GM12878 (cell line): ENCODE measurements at regions not wholly inside any gene's neighbourhood (a gene's known extent, or its start where the extent isn't known, plus 50 kb on each side); places are given as distances from the start of the nearest gene placed in this dataset.

ENCODE experiments used
- ATAC-seq: fragments of 200-7000 bp; cut with Tn5 transposase; 3 replicates; pipeline ENCODE4 v1.9.1; 2020; ENCODE audit warnings: mild to moderate bottlenecking, moderate library complexity
- BruUV-seq: library from RNA; stranded (reverse); fragments of 400-500 nt; replicated peaks from 2 replicates; lab custom pipeline; 2021; lab: Mats Ljungman, UMichigan
- CTCF ChIA-PET: fragments of 300-600 bp; sonication (Branson Sonifier 250); formaldehyde crosslinking; extraction: SDS; loops from one replicate; lab custom pipeline; 2021; ENCODE audit warnings: inconsistent platforms; lab: Yijun Ruan, JAX
- POLR2A ChIA-PET: fragments of 350-600 bp; formaldehyde crosslinking; extraction: SDS; loops from one replicate; lab custom pipeline; 2021; ENCODE audit warnings: inconsistent platforms; lab: Charles Lee
- RAD21 ChIA-PET: fragments of 300-600 bp; sonication (Branson Sonifier 250); formaldehyde crosslinking; loops from one replicate; lab custom pipeline; 2023; ENCODE audit warnings: antibody characterized with exemption; ENCODE audit not compliant: unreplicated experiment; lab: Charles Lee
- SMC1A ChIA-PET: fragments of 300-600 bp; sonication (Branson Sonifier 250); formaldehyde crosslinking; loops from one replicate; lab custom pipeline; 2023; ENCODE audit not compliant: unreplicated experiment, uncharacterized antibody; lab: Charles Lee
- DNase-seq: peaks from one replicate; pipeline ENCODE4 v3.0.0-alpha.2; 2011; ENCODE audit warnings: low read depth, low spot score
- FAIRE-seq: peaks from 3 replicates; lab custom pipeline; 2011; peaks lifted over from hg19 to GRCh38; lab: Jason Lieb, UNC
- H2AFZ ChIP-seq: 2 replicates; pipeline ENCODE4 v1.6.0; 2011; ENCODE audit warnings: low read depth, low read length, control low read depth; ENCODE audit not compliant: control insufficient read depth
- H3K27ac ChIP-seq: 2 replicates; pipeline ENCODE4 v1.5.1; 2011; ENCODE audit warnings: control low read depth; ENCODE audit not compliant: control insufficient read depth, insufficient read depth
- H3K27me3 ChIP-seq, 2 experiments: replicated peaks in 1 of 2; 2 replicates each; pipeline versions ENCODE4 v1.6.0 to v1.6.1; 2011; ENCODE audit warnings: low read length in 1 of 2; ENCODE audit not compliant: control insufficient read depth in 2 of 2, insufficient read depth in 2 of 2
- H3K36me3 ChIP-seq, 2 experiments: 2 replicates each; pipeline ENCODE4 v1.5.1; 2011; ENCODE audit warnings: low read length in 1 of 2; ENCODE audit not compliant: control insufficient read depth in 2 of 2, insufficient read depth in 2 of 2
- H3K4me1 ChIP-seq: 2 replicates; pipeline ENCODE4 v1.6.1; 2011; ENCODE audit warnings: mild to moderate bottlenecking, low read length, moderate library complexity, mixed read lengths; ENCODE audit not compliant: control insufficient read depth, insufficient read depth
- H3K4me2 ChIP-seq: 2 replicates; pipeline ENCODE4 v1.6.0; 2011; ENCODE audit warnings: control low read depth; ENCODE audit not compliant: control insufficient read depth, insufficient read depth
- H3K4me3 ChIP-seq: fragments of 200-600 bp; sonication (generic); 2 replicates; pipeline ENCODE4 v1.5.1; 2016
- H3K79me2 ChIP-seq: 2 replicates; pipeline ENCODE4 v1.6.0; 2011; ENCODE audit warnings: low read length; ENCODE audit not compliant: control insufficient read depth, insufficient read depth
- H3K9ac ChIP-seq: 2 replicates; pipeline ENCODE4 v1.8.0; 2011; ENCODE audit warnings: low read length, control low read depth, mixed read lengths; ENCODE audit not compliant: control insufficient read depth, insufficient read depth
- H3K9me3 ChIP-seq: replicated peaks from 3 replicates; pipeline ENCODE4 v1.5.1; 2011; ENCODE audit warnings: mild to moderate bottlenecking, low read length; ENCODE audit not compliant: control insufficient read depth, insufficient read depth
- H4K20me1 ChIP-seq: 2 replicates; pipeline ENCODE4 v1.6.0; 2011; ENCODE audit not compliant: control insufficient read depth, insufficient read depth
- BRCA1 ChIP-seq: IDR thresholded peaks from 2 replicates; pipeline ENCODE4 v1.6.1; 2011; ENCODE audit warnings: low read depth, low read length, improper control_type of control experiment
- CEBPZ ChIP-seq: fragments of 150-350 bp; IDR thresholded peaks from 2 replicates; pipeline ENCODE4 v1.6.1; 2016; ENCODE audit warnings: low read depth, low read length
- CHD4 ChIP-seq: fragments of 200-600 bp; sonication (generic); IDR thresholded peaks from 2 replicates; pipeline ENCODE4 v1.6.1; 2016; ENCODE audit warnings: mild to moderate bottlenecking
- CREB1 ChIP-seq: IDR thresholded peaks from 2 replicates; pipeline ENCODE4 v1.6.1; 2012; ENCODE audit warnings: low read depth, mild to moderate bottlenecking, inconsistent platforms
- EP300 ChIP-seq, 2 experiments: fragments of 150-350 bp in 1 of 2; IDR thresholded peaks; 2 replicates each; pipeline ENCODE4 v1.6.1; 2011 to 2012; ENCODE audit warnings: low read depth in 2 of 2, low read length in 2 of 2, borderline replicate concordance in 1 of 2, improper control_type of control experiment in 1 of 2, inconsistent platforms in 1 of 2; ENCODE audit not compliant: control insufficient read depth in 1 of 2
- EZH2 ChIP-seq: IDR thresholded peaks from 2 replicates; pipeline ENCODE4 v1.6.1; 2012; ENCODE audit warnings: low read depth, mild to moderate bottlenecking, control low read depth, inconsistent platforms, low read length, borderline replicate concordance; ENCODE audit not compliant: control insufficient read depth
- HDAC2 ChIP-seq: fragments of 200-600 bp; sonication (generic); IDR thresholded peaks from 2 replicates; pipeline ENCODE4 v1.6.1; 2017
- KDM1A ChIP-seq: fragments of 200-600 bp; sonication (generic); IDR thresholded peaks from 2 replicates; pipeline ENCODE4 v1.6.1; 2016; ENCODE audit warnings: borderline replicate concordance
- LARP7 ChIP-seq: fragments of 450-650 bp; IDR thresholded peaks from 2 replicates; pipeline ENCODE4 v1.6.1; 2017; ENCODE audit warnings: mild to moderate bottlenecking
- MYB ChIP-seq: fragments of 150-350 bp; IDR thresholded peaks from 2 replicates; pipeline ENCODE4 v1.6.1; 2014; ENCODE audit warnings: mild to moderate bottlenecking, low read depth, low read length, borderline replicate concordance
- RAD51 ChIP-seq: fragments of 450-650 bp; IDR thresholded peaks from 2 replicates; pipeline ENCODE4 v1.6.1; 2016; ENCODE audit warnings: moderate library complexity, mild to moderate bottlenecking, inconsistent platforms
- RB1 ChIP-seq: fragments of 450-650 bp; formaldehyde crosslinking; IDR thresholded peaks from 2 replicates; pipeline ENCODE4 v1.6.1; 2017; ENCODE audit warnings: mild to moderate bottlenecking, borderline replicate concordance
- ZNF622 ChIP-seq: fragments of 450-650 bp; IDR thresholded peaks from 2 replicates; pipeline ENCODE4 v1.6.1; 2017; ENCODE audit warnings: mild to moderate bottlenecking, inconsistent platforms
- WGBS: methylation state at CpG from one replicate; pipeline ENCODE4 v1.1.6; 2016; ENCODE audit warnings: low lambda C conversion rate; ENCODE audit not compliant: insufficient replicate concordance, insufficient coverage; ENCODE audit errors: missing lambda C conversion rate; 5-methylcytosine and 5-hydroxymethylcytosine counted together
- in situ Hi-C: fragments of 300-500 bp; cut with MboI; formaldehyde crosslinking; loops from 9 replicates; pipeline ENCODE4 v1.14.3; 2018; ENCODE audit warnings: mixed read lengths
- intact Hi-C: fragments of 100-400 bp; cut with micrococcal nuclease; formaldehyde crosslinking; loops from one replicate; pipeline ENCODE4 v1.14.2; 2022; ENCODE audit not compliant: unreplicated experiment
- TF ChIP-seq, protein P1 (sequence below): fragments of 450-650 bp; IDR thresholded peaks from 2 replicates; pipeline ENCODE4 v1.6.1; 2017; ENCODE audit warnings: borderline replicate concordance
- TF ChIP-seq, protein P2 (sequence below): IDR thresholded peaks from 2 replicates; pipeline ENCODE4 v1.6.1; 2012; ENCODE audit warnings: low read depth, low read length, improper control_type of control experiment
- TF ChIP-seq, protein P3 (sequence below): fragments of 450-650 bp; IDR thresholded peaks from 2 replicates; pipeline ENCODE4 v1.6.1; 2017; ENCODE audit warnings: mild to moderate bottlenecking, moderate library complexity

- TF ChIP-seq, protein P1, sequence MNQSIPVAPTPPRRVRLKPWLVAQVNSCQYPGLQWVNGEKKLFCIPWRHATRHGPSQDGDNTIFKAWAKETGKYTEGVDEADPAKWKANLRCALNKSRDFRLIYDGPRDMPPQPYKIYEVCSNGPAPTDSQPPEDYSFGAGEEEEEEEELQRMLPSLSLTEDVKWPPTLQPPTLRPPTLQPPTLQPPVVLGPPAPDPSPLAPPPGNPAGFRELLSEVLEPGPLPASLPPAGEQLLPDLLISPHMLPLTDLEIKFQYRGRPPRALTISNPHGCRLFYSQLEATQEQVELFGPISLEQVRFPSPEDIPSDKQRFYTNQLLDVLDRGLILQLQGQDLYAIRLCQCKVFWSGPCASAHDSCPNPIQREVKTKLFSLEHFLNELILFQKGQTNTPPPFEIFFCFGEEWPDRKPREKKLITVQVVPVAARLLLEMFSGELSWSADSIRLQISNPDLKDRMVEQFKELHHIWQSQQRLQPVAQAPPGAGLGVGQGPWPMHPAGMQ, result no peak
- no peak for TF ChIP-seq RB1
- no peak for TF ChIP-seq EP300 (IDR thresholded peaks at IDR 0.05; ENCODE audit: borderline replicate concordance in 1 of 2, control insufficient read depth in 1 of 2, low read depth in 2 of 2, low read length in 2 of 2)
- no peak for TF ChIP-seq RAD51
- TF ChIP-seq EZH2, result no peak
- no peak for TF ChIP-seq KDM1A
- no peak for TF ChIP-seq ZNF622
- TF ChIP-seq CHD4, result no peak
These were observed 901.9 kb upstream of the ZEB2 start (continued) for GRCh38 chr2:145421841-145422240.

DNA sequence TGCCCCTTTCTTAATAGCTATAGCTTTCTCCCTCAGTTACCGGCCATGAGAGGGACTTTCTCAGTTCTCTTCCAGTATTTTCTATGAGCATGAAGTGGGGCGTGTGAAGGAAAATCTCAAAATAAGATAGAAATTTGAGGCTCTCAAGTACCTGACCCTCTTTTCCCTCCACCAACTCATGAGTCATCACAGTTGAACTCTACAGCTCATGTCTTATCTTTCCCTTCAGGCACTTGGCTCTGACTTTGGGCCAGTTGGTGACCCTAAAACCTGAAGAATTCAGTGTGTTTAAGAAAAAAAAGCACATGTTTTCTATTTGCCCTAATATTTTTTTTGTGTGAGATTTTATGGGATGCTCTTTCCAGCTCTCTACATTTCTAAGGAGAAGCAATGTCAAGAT, 896.7 kb upstream of the ZEB2 start:
- H3K4me2 ChIP-seq, result no peak overlapping the region
- intact Hi-C loops, result loop anchor here (10.0 kb wide), 1 partner anchor 338 kb away; no protein-coding TSS in a partner anchor
- FAIRE-seq, result no peak
- no peak overlapping the region for H2AFZ ChIP-seq
- CTCF ChIA-PET, result no interaction called here
- H3K27ac ChIP-seq, result no peak overlapping the region
- H4K20me1 ChIP-seq, result no peaks in the 10 kb centered on the region
- in situ Hi-C loops, result no loop called here
- WGBS, result 72% methylated on average over 2 of the region's 2 CpGs
- no peak overlapping the region for H3K9ac ChIP-seq
- RAD21 ChIA-PET, result no interaction called here
- H3K4me1 ChIP-seq, result no peaks in the 10 kb centered on the region
- POLR2A ChIA-PET, result no interaction called here
- SMC1A ChIA-PET, result interaction anchor here (0.7 kb wide), 1 partner anchor 10 kb away, joined by 3 read pairs; no protein-coding TSS in a partner anchor
- no peaks in the 10 kb centered on the region; the same call in 1 of the 3 replicates for H3K9me3 ChIP-seq
- no peak for DNase-seq
- H3K36me3 ChIP-seq, result no peaks in the 10 kb centered on the region
- no TSS peak for BruUV-seq
- no peaks in the 10 kb centered on the region for H3K79me2 ChIP-seq
- no peak for ATAC-seq
- H3K27me3 ChIP-seq, result peaks cover 0 to 2% of the 10 kb centered on the region in 2 experiments; a peak in 1 of 4 replicates
- no peak overlapping the region for H3K4me3 ChIP-seq
- TF ChIP-seq LARP7, result no peak
- TF ChIP-seq CEBPZ, result no peak
- TF ChIP-seq, protein P2, sequence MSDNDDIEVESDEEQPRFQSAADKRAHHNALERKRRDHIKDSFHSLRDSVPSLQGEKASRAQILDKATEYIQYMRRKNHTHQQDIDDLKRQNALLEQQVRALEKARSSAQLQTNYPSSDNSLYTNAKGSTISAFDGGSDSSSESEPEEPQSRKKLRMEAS, result no peak
- TF ChIP-seq HDAC2, result no peak
- no peak for TF ChIP-seq CREB1
- TF ChIP-seq BRCA1, result no peak
- TF ChIP-seq MYB, result no peak
- TF ChIP-seq, protein P3, sequence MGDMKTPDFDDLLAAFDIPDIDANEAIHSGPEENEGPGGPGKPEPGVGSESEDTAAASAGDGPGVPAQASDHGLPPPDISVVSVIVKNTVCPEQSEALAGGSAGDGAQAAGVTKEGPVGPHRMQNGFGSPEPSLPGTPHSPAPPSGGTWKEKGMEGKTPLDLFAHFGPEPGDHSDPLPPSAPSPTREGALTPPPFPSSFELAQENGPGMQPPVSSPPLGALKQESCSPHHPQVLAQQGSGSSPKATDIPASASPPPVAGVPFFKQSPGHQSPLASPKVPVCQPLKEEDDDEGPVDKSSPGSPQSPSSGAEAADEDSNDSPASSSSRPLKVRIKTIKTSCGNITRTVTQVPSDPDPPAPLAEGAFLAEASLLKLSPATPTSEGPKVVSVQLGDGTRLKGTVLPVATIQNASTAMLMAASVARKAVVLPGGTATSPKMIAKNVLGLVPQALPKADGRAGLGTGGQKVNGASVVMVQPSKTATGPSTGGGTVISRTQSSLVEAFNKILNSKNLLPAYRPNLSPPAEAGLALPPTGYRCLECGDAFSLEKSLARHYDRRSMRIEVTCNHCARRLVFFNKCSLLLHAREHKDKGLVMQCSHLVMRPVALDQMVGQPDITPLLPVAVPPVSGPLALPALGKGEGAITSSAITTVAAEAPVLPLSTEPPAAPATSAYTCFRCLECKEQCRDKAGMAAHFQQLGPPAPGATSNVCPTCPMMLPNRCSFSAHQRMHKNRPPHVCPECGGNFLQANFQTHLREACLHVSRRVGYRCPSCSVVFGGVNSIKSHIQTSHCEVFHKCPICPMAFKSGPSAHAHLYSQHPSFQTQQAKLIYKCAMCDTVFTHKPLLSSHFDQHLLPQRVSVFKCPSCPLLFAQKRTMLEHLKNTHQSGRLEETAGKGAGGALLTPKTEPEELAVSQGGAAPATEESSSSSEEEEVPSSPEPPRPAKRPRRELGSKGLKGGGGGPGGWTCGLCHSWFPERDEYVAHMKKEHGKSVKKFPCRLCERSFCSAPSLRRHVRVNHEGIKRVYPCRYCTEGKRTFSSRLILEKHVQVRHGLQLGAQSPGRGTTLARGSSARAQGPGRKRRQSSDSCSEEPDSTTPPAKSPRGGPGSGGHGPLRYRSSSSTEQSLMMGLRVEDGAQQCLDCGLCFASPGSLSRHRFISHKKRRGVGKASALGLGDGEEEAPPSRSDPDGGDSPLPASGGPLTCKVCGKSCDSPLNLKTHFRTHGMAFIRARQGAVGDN, result no peak
